HFFc6 (cell line): ENCODE measurements at regions not wholly inside any gene's neighbourhood (a gene's known extent, or its start where the extent isn't known, plus 50 kb on each side); places are given as distances from the start of the nearest gene placed in this dataset.
A peak's percentile ranks its signal among the peaks of the same experiment; 100 is the strongest.

Experiments
- DNase-seq: peaks from one replicate; pipeline ENCODE4 v3.0.0-alpha.2; 2018
- H3K27ac Mint-ChIP-seq: 2 replicates; pipeline ENCODE4 v1.8.0; 2020; ENCODE audit warnings: mild to moderate bottlenecking, mixed read lengths
- H3K27me3 Mint-ChIP-seq: 2 replicates; pipeline ENCODE4 v1.8.0; 2021; ENCODE audit warnings: mild to moderate bottlenecking, moderate library complexity, mixed read lengths; ENCODE audit not compliant: insufficient read depth
- H3K36me3 Mint-ChIP-seq: 2 replicates; pipeline ENCODE4 v1.8.0; 2021; ENCODE audit warnings: low read depth, mixed read lengths
- H3K4me1 Mint-ChIP-seq: 2 replicates; pipeline ENCODE4 v1.8.0; 2020; ENCODE audit warnings: low read depth, mixed read lengths
- H3K4me3 Mint-ChIP-seq: 2 replicates; pipeline ENCODE4 v1.8.0; 2020; ENCODE audit warnings: mild to moderate bottlenecking, moderate library complexity, mixed read lengths
- H3K9me3 Mint-ChIP-seq: 2 replicates; pipeline ENCODE4 v1.8.0; 2020; ENCODE audit warnings: mild to moderate bottlenecking, mixed read lengths
- CTCF ChIP-seq: fragments of 200-600 bp; sonication (generic); IDR thresholded peaks from 2 replicates; pipeline ENCODE4 v1.5.0; 2021; ENCODE audit warnings: antibody characterized with exemption, mild to moderate bottlenecking

- Mint-ChIP-seq H3K4me3 (no peak overlapping the region), H3K36me3 (no peaks in the 10 kb centered on the region), H3K27me3 (peaks cover 2% of the 10 kb centered on the region), H3K27ac (no peak overlapping the region), H3K9me3 (no peaks in the 10 kb centered on the region), H3K4me1 (peaks cover 13% of the 10 kb centered on the region)
- no peak for DNase-seq
- TF ChIP-seq CTCF = no peak
These were observed 162.3 kb upstream of the TMC3 start for GRCh38 chr15:81536356-81536755.

GRCh38 chr15:81534124-81534523 lies 160.1 kb upstream of the TMC3 start:
- no peak for DNase-seq
- TF ChIP-seq CTCF = no peak
- Mint-ChIP-seq H3K27me3 (peaks cover 2% of the 10 kb centered on the region), H3K4me1 (peaks cover 34% of the 10 kb centered on the region), H3K27ac (no peak overlapping the region), H3K4me3 (no peak overlapping the region), H3K36me3 (no peaks in the 10 kb centered on the region), H3K9me3 (no peaks in the 10 kb centered on the region)

GRCh38 chr15:81532001-81532400 lies 158.0 kb upstream of the TMC3 start:
- Mint-ChIP-seq H3K27ac (peak overlapping the region; percentile 48; the same call in 1 of the 2 replicates), H3K4me3 (no peak overlapping the region; the same call in 1 of the 2 replicates), H3K4me1 (peaks cover 34% of the 10 kb centered on the region), H3K27me3 (no peaks in the 10 kb centered on the region; the same call in 1 of the 2 replicates), H3K36me3 (no peaks in the 10 kb centered on the region), H3K9me3 (no peaks in the 10 kb centered on the region)
- TF ChIP-seq CTCF = no peak
- peak; percentile 1 for DNase-seq

GRCh38 chr15:81531109-81531592 lies 157.1 kb upstream of the TMC3 start:
- no peak for DNase-seq
- peak overlapping the region; percentile 63 for H3K4me3 Mint-ChIP-seq
- no peaks in the 10 kb centered on the region for H3K36me3 Mint-ChIP-seq
- H3K27me3 Mint-ChIP-seq = no peaks in the 10 kb centered on the region; the same call in 1 of the 2 replicates
- peaks cover 34% of the 10 kb centered on the region for H3K4me1 Mint-ChIP-seq
- no peaks in the 10 kb centered on the region for H3K9me3 Mint-ChIP-seq
- peak overlapping the region; percentile 48 for H3K27ac Mint-ChIP-seq
- TF ChIP-seq CTCF = no peak

- Mint-ChIP-seq H3K27me3 (no peaks in the 10 kb centered on the region), H3K9me3 (no peaks in the 10 kb centered on the region), H3K27ac (peak overlapping the region; percentile 24; the same call in 1 of the 2 replicates), H3K36me3 (no peaks in the 10 kb centered on the region), H3K4me1 (peaks cover 34% of the 10 kb centered on the region), H3K4me3 (peak overlapping the region; percentile 67)
- DNase-seq = no peak
- TF ChIP-seq CTCF = no peak
These were observed 156.3 kb upstream of the TMC3 start for GRCh38 chr15:81530271-81530691.

GRCh38 chr15:81529481-81529880 lies 155.5 kb upstream of the TMC3 start:
- H3K27ac Mint-ChIP-seq = no peak overlapping the region
- no peak for TF ChIP-seq CTCF
- H3K4me3 Mint-ChIP-seq = no peak overlapping the region; the same call in 1 of the 2 replicates
- no peaks in the 10 kb centered on the region for H3K27me3 Mint-ChIP-seq
- H3K36me3 Mint-ChIP-seq = no peaks in the 10 kb centered on the region
- no peak for DNase-seq
- peaks cover 34% of the 10 kb centered on the region for H3K4me1 Mint-ChIP-seq
- H3K9me3 Mint-ChIP-seq = no peaks in the 10 kb centered on the region
